ENCODE measurements at regions not wholly inside any gene's neighbourhood (a gene's known extent, or its start where the extent isn't known, plus 50 kb on each side); places are given as distances from the start of the nearest gene placed in this dataset.

DNA sequence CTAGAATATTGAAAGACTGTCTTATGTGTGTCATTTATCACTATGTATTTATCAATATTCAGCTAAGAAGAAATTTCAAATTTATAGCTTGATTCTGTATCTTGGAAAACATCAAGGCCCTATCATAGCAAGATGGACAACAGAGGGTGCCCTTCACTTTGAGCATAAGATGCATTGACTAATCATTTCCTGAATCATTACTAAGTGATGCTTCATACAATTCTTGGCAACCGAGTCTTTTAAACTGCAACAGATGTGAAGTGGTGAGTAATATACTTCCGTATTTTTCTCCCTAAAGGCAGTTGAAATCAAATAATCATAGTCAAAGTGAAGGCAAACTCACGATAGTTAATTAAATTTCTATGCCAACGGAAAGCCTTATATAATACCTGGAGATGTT lies 318.6 kb upstream of the RGMB start:
- ATAC-seq (ENCODE audit: insufficient number of reproducible peaks, low FRiP score, low read depth), result no peak
- no peak for TF ChIP-seq CTCF (IDR thresholded peaks at IDR 0.05)
- no peak overlapping the region for H3K27ac ChIP-seq

GRCh38 chr5:98455665-98456064 lies 317.8 kb upstream of the RGMB start:
- H3K27ac ChIP-seq, result no peak overlapping the region
- no peaks in the 10 kb centered on the region for H3K27me3 ChIP-seq (replicated peaks; ENCODE audit: insufficient read depth)
- no peak for ATAC-seq (ENCODE audit: insufficient number of reproducible peaks, low FRiP score, low read depth)
- no peaks in the 10 kb centered on the region for H3K4me1 ChIP-seq (ENCODE audit: control insufficient read depth in 1 of 2, low read depth in 2 of 2)
- no peak for TF ChIP-seq CTCF (IDR thresholded peaks at IDR 0.05)
- H3K36me3 ChIP-seq, result no peaks in the 10 kb centered on the region
- no peak overlapping the region for H3K4me3 ChIP-seq
- no peak for DNase-seq (ENCODE audit: low spot score)
- no peaks in the 10 kb centered on the region for H3K9me3 ChIP-seq

More for the DNA sequence above, 318.6 kb upstream of the RGMB start:
- H3K4me1 ChIP-seq (ENCODE audit: control insufficient read depth in 1 of 2, low read depth in 2 of 2), result no peaks in the 10 kb centered on the region
- no peaks in the 10 kb centered on the region for H3K27me3 ChIP-seq (replicated peaks; ENCODE audit: insufficient read depth)
- H3K36me3 ChIP-seq, result no peaks in the 10 kb centered on the region
- DNase-seq (ENCODE audit: low spot score), result no peak
- no peaks in the 10 kb centered on the region for H3K9me3 ChIP-seq
- H3K4me3 ChIP-seq, result no peak overlapping the region

GRCh38 chr5:98458004-98458403 lies 315.5 kb upstream of the RGMB start:
- H3K27me3 ChIP-seq (replicated peaks; ENCODE audit: insufficient read depth), result no peaks in the 10 kb centered on the region
- H3K36me3 ChIP-seq, result no peaks in the 10 kb centered on the region
- no peak overlapping the region for H3K4me3 ChIP-seq
- no peak for TF ChIP-seq CTCF (IDR thresholded peaks at IDR 0.05)
- no peak for DNase-seq (ENCODE audit: low spot score)
- ATAC-seq (ENCODE audit: insufficient number of reproducible peaks, low FRiP score, low read depth), result no peak
- H3K4me1 ChIP-seq (ENCODE audit: control insufficient read depth in 1 of 2, low read depth in 2 of 2), result no peaks in the 10 kb centered on the region
- no peak overlapping the region for H3K27ac ChIP-seq
- H3K9me3 ChIP-seq, result no peaks in the 10 kb centered on the region

- no peak overlapping the region for H3K4me3 ChIP-seq
- no peak for DNase-seq (ENCODE audit: low spot score)
- H3K4me1 ChIP-seq (ENCODE audit: control insufficient read depth in 1 of 2, low read depth in 2 of 2), result no peaks in the 10 kb centered on the region
- H3K27me3 ChIP-seq (replicated peaks; ENCODE audit: insufficient read depth), result no peaks in the 10 kb centered on the region
- TF ChIP-seq CTCF (IDR thresholded peaks at IDR 0.05), result no peak
- no peaks in the 10 kb centered on the region for H3K36me3 ChIP-seq
- no peak for ATAC-seq (ENCODE audit: insufficient number of reproducible peaks, low FRiP score, low read depth)
- H3K27ac ChIP-seq, result no peak overlapping the region
- no peaks in the 10 kb centered on the region for H3K9me3 ChIP-seq
Measured at GRCh38 chr5:98458726-98459125, 314.7 kb upstream of the RGMB start.

GRCh38 chr5:98460536-98460935 lies 312.9 kb upstream of the RGMB start:
- no peak for ATAC-seq (ENCODE audit: insufficient number of reproducible peaks, low FRiP score, low read depth)
- TF ChIP-seq CTCF (IDR thresholded peaks at IDR 0.05), result no peak
- Histone ChIP-seq H3K36me3 (no peaks in the 10 kb centered on the region), H3K27ac (no peak overlapping the region), H3K4me1 (ENCODE audit: control insufficient read depth in 1 of 2, low read depth in 2 of 2) (no peaks in the 10 kb centered on the region), H3K4me3 (no peak overlapping the region), H3K9me3 (no peaks in the 10 kb centered on the region), H3K27me3 (replicated peaks; ENCODE audit: insufficient read depth) (no peaks in the 10 kb centered on the region)
- DNase-seq (ENCODE audit: low spot score), result no peak

Data from thoracic aorta (tissue), 2 donors.